ENCODE measurements at regions not wholly inside any gene's neighbourhood (a gene's known extent, or its start where the extent isn't known, plus 50 kb on each side); places are given as distances from the start of the nearest gene placed in this dataset.

DNA sequence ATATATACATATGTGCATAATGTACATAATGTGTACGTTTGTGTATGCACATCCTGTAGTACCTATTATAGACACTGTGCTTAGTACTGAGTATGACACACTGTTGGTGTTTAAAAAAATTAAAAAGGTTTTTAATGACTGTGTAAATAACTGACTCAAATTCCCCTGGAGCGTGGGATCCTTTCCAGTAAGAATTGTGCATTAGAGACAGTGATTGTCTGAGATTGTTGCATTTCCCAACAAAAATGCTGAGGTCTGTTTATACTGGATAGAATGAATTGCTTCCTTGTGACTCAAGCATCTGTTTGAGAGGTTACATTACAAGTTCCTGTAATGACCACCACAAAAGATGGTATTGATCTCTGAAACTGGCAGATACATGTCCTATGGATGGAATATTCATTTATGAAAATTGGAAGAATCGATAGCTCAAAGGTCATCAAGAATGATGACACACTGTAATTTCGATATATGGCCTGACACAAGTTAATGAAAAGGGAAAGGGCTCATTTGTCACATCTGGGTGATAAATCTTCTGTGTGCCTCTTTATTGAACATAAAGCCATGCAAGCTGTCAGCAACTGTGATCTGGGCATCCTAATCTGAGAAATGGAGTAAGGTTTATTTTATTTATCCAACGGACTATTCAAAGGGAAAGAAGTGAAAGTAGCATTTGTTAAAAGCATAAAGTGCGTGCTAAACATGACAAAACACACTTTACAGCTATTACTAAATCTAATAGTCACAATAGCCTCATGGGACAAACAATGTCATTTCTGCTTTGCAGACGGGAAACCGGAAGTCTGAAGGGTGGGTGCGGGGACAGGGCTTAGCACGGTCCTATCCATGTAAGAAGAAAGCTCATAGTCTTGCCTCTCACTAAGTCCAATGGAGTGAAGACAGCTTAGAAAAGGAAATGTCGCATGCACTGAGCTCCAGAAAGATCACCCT, 228.8 kb downstream of the CDH11 start:
- peak; percentile 12 for DNase-seq (ENCODE audit: low spot score)

DNA sequence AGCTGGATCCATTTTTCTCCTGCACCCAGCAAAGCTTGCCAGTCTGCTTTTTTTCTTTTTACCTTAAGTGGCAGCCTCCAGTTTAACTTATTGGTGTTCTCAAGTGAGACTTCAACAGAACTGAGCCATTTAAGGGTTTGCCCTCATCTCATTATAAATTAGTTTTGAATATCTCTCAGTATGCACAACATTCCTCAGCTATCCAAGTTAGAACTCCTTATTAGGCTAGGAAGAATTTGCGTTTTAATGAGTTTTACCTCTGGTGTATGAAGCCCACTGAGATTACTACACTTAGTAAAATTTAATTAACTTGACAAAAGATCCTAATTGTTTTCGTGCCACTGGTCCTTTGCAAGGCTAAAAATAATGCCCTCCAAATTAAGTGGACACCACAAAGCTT, 232.4 kb downstream of the CDH11 start:
- no peak for DNase-seq (ENCODE audit: low spot score)

DNA sequence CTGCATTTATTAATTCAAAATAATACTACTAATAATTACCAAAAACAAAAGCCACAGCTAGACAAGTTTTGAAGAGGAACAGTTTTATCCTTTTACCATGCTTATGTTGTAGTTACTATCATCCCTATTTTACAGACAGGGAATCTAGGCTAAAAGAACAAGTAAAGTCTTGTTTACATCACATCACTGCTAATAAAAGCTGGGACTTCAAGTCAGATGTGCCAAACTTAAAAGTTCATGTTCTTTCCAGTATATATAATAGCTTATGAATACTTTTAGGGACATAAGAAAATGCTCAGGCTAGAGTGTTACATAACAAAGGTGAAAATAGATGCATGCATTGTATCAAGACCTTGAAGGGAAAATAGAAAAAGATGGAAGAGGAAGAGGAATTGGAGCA, 234.2 kb downstream of the CDH11 start:
- no peak for DNase-seq (ENCODE audit: low spot score)

DNA sequence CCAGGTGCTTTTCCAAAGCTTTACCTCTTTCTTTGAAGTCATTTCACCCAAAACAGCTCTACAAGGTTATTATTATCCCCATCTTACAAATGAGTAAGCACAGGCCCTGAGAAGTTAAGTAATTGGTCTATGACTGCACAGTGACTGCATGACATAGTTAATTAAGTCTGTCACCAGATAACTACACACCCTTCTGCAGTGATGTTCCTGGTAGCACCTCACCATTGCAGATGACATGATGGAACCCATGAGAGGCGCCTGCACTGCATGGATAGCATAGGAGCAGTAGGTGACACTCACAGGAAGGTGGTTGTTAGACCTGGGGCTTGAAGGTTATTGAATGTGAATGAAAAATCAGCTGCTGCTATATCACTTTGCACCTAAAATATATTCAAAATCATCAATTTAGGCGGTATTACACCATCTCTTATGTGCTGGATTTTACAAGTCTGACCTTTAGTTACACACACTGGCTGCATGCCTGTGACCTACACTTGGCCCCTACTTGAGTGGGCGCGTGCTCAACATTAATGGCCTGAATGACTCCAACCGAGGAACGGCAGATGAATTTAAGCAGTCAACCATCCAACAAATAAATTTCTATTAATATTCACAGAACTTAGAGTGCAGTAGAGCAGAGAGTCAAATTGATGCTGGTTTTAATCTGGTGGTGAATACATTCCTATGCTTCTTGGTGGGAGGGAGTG, 239.6 kb downstream of the CDH11 start:
- no peak for DNase-seq (ENCODE audit: low spot score)

DNA sequence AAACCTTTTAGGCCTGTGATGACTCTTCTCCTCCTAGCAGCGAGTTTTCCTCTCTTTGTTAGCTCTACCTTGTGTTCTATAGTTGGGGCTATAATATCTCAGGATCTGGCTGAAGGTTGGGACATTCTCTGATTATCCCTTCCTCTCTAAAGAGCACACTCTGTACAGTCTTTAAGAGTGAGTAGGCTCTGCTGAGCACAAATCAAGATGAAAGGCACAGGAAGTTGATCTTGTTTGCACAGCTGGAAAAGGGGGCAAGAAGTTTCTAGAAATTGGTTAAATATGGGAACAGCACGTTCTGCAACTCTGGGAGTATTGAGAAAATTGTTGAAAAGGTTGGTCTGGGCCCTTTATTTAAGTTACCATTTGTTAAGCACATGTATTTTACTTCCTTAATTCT, 240.9 kb downstream of the CDH11 start:
- DNase-seq (ENCODE audit: low spot score) = no peak

DNA sequence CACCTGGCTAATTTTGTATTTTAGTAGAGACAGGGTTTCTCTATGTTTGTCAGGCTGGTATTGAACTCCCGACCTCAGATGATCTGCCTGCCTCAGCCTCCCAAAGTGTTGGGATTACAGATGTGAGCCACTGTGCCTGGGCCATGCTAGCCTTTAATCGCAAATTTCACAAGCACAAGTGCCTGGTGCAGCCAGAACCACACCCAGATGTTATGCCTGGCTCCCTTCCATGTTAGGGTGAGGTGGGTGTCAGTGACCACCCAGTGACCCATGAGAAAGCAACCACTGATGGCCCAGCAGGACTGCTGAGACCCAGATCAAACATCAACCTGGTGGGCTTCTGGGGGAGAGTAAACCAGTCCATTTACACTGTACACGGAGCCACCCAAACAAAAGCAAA, 241.9 kb downstream of the CDH11 start:
- DNase-seq (ENCODE audit: low spot score) = no peak

DNA sequence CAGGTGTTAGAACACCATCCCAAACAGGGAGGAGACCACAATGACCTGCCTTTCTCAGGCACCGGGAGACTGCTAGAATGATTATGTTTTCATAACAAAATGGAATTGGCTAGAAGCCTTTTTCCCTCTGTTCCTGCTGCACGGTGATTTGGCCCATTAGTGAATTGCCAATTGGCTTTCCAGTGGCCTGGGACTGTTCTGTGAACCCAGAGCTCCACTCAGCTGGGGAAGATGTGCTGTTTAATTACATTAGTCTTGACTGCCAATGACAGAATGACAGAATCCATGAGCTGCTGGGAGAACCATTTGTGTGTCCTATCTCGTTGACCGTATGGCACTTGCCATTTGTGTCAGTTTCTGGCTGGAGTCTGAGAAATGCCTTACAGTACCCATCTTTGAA, 242.9 kb downstream of the CDH11 start:
- no peak for DNase-seq (ENCODE audit: low spot score)

DNA sequence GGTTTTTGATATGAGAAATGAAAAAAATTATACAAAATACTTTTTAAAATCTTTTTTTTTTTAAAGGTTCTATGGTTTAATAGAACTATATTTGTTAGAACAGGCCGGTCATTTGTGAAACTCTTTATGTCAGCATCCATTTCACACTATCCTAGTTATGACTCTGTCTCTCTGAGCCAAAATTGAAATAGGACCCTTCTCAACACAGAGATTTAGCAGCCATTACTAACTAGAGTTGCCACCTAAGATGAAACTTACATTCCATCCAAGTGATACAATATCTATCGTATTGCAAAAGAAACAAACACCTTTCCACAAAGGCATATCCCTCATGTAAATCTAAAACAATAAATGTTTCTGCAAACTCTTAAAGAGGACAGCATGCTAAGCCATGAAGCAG, 249.8 kb downstream of the CDH11 start:
- DNase-seq (ENCODE audit: low spot score) = no peak

DNA sequence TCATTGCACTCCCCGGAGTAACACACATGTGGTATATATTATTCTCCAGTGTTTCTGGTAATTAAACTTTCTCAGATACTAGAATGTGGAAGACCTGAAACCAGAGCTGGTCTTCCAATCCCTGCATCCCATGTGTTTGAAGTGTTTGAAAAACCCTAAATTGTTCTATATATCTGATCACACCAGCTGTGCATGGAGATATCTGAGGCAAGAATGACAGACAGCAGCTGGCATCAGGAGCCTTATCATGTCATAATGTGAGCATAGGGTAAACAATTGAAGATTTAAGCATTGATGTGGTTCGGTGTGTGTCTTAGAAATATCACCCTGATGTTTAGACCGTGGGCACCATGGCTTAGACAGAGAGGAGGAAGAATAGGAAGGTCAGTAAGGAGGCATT, 251.0 kb downstream of the CDH11 start:
- DNase-seq (ENCODE audit: low spot score) = no peak

DNA sequence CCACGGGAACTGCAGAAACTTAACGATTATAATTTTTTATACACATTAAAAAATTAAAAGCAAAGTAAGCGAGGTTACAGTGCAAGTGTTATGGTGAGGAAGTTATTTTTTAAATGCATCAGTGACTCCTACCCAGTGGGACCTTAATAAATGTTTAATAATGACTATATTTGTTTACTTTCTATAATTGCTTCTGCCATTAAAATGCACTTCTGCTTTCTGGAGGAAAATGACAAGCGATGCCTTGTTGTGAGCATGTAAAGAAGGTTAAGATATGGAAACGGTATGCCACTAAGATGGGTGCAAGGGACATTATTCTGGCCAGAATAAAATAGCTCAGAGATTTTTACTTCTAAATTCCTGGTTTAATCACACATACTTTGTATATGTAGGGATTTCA, 252.1 kb downstream of the CDH11 start:
- no peak for DNase-seq (ENCODE audit: low spot score)

DNA sequence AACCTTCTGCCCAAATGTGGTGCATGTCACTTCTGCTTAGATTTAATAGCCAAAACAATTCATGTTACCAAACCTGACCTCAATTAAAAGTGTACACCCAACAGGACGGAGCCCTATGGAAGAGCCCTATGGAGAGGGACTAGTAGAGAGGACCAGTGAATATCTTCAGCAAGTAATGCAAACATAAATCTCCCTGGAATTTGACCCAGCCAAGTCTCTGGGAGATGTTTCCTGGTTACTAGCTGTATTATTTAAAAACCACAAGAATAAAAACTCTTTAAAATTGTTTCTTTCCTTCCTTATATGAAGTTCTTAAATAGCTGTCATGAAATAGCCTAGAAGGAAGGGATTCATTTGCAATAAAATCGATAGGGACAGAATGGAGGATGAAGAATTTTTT, 255.8 kb downstream of the CDH11 start:
- DNase-seq (ENCODE audit: low spot score) = no peak

DNA sequence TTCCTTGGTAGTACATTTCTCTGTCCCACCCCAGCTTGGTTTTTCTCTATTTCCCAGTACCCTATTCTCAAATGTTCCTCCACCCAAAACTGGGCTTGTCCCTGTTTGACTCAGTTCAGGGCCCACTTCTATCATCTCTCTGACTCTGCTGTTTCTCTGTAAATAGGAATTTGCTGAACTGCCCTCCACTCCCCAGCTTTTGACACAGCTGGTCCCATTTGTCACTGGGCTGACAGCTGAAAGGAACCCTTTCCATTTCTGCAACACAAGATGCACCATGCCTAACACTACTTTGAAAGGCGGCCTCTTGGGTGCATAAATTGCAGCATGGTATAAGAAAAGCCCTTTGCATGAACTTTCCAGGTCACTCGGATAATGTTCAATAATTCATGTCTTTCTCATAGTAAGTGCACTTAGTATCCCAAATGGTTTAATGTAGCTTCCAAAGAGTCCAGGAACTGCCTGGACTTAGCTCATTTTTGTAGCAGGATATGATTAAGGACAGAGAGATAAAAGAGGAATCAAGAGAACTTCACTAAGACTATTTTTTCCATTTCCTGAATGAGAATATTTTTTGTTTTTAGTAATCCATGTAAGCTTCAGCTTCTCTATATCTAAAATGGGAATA, 256.7 kb downstream of the CDH11 start:
- DNase-seq (ENCODE audit: low spot score) = no peak

DNA sequence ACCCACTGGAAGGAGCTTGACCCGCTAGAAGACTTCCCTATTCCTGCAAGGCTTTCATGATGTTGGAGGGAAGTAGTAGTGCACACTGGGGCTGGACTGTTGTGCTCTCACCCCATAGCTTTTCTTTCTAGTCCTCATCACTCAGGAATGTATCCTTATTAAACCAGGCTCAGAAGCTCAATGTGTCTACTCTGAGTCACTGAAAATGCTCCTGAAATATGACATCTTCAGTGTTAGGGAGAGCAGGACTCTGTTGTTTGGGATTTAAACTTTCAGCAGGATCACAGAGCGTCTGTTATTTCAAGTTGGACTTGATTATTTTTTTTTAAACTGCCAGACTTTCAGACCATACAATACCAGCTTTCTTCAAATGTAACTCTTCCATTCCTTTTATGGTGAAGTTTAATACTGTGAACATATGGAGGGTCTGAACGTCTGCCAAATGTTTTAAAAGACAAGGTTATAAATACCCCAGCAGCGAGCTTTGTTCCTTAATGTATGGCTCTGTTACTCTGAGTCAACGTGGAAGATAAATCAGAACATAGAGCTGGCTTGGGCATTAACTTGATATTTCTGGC, 257.5 kb downstream of the CDH11 start:
- peak; percentile 42 for DNase-seq (ENCODE audit: low spot score)

DNA sequence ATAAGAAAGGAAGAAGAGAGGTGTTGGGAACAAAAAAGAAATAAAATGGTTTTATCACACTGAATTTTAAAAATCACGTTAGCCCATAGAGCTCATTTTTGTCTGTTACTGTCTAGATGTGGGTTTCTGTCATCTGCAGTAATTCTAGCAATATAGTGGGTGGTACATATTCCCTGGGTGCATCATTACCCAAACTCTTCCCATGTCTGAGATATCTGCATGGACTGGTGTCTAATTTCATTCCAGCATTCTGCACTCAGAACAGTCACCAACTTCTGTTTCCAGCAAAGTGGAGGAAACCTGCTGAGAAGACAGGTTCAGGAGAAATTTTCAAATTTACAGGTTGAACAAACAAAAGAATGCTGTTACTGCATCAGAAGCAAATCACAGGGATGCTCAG, 263.8 kb downstream of the CDH11 start:
- no peak for DNase-seq (ENCODE audit: low spot score)

DNA sequence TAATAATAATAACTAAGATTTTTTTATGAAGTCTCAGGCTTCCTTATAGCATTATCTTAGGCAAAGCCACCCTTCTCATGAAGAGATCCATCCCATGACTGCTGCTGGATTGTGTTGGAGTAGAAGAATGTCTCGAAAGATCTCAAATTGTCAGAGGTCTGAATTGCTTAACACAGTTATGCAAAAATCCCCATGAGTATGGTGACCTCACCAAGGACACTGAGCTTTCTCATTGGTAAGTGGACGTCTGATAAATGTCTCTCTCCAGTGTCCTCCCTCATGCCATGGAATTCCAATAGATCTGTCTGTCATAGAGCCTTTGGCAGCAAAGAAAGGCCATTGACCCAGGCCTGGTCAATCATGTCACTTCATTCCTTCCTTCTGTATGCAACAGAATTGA, 264.5 kb downstream of the CDH11 start:
- no peak for DNase-seq (ENCODE audit: low spot score)

DNA sequence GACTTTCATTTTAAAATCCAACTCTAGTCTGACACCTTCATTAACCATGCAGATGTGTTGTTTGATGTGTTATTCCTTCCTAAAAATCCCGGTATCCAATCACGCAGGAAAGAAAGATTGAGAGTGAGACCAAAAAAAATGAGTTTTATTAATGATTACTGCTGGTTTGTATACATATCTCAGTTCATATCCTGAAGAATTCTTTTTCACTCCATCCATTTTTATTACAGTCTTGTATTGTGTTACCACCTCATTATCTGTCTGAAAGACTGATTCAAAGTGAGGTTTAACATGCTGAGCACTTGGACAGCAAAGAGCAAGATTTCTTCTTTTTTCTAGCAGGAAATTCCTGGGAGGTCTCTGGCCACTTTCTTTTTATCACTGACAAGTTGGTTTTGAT, 268.3 kb downstream of the CDH11 start:
- no peak for DNase-seq (ENCODE audit: low spot score)

DNA sequence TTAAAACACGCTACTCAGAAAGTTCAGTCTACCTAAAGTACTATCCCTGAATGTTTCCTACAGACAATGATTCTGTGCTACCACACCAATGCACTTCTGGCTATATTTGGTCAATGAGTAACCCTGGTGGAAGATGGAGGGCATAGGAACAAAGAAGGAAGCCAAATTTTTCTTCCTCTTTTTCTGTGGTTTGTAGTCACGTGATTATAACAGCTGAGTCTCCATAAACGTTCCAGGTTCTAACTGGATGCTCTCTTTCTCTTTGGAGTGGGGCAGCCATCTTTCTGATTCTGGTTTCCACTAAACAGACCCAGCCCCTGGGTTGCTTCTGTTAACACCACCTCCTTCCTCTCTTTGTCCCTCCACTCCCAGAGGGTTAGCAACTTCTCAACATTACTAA, 274.9 kb downstream of the CDH11 start:
- DNase-seq (ENCODE audit: low spot score) = no peak

DNA sequence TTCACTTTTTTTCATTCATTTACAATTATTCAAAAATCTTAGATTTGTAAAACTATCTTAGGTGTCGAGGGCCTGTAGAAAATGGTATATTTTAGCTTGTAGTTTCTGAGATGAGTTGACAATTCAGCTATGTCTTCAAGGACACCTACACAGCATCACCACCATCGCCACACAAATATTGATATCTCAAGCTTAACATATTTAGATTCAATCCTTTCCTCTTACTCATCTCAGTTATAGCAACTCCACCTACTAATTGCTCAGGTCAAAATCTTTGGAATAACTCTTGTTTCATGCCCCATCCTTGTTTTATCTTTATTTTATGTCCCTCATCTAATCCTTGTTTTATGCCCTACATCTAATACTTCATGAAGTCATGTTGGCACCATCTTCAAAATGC, 276.8 kb downstream of the CDH11 start:
- no peak for DNase-seq (ENCODE audit: low spot score)

DNA sequence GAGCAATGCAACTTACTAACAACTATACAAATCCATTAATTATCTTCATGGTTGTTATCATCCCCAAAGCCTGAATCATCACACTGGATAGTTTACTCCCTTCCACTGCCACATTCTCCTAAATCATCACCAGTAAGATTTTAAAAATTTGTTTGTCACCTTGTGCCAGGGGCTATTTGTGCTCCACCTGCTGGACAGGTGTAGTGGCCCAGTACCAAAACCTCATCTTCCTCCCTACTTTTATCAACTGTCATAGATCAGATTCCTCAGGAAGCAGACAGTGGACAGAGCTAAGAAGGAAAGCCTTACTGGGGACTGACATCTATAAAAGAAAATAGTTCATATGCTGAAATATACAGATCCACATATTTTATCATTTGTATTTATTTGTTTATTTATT, 280.4 kb downstream of the CDH11 start:
- no peak for DNase-seq (ENCODE audit: low spot score)

DNA sequence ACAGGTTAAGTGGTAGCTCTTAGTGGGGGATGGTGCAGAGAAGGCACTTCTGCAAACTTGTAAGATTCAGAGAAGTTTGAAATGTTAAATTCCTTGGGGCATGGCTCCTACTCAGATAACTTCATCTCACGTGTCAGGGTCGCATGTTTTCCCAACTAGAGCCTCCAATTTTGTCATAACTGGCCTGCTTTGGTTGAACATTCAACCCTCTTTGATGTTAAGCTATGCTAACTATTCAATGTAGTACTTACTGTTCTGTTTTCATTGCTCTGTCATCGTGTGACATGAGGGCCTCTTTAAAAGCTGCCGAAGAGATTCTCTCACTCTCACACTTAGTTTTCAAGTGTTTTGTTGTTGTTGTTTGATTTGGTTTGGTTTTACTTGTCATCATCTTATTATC, 280.8 kb downstream of the CDH11 start:
- DNase-seq (ENCODE audit: low spot score) = no peak

DNA sequence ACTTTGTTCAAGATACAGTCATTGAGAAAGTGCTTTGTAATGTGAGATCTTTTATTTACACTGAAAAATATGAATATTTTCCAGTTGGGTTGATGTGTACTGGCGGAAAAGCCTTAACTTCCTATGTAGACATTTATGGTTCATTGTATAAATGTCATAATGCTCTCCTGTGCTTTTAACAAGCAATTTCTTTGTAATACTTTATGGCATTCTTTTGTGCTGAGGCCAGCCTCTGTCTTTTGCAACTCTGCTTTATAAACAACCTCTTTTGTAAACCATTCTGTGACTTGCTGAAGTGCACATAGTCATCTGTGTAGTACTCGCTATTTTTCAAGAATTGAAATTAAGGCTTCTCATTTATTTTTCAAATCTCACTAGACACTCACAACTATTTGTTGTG, 291.2 kb downstream of the CDH11 start:
- DNase-seq (ENCODE audit: low spot score) = no peak

DNA sequence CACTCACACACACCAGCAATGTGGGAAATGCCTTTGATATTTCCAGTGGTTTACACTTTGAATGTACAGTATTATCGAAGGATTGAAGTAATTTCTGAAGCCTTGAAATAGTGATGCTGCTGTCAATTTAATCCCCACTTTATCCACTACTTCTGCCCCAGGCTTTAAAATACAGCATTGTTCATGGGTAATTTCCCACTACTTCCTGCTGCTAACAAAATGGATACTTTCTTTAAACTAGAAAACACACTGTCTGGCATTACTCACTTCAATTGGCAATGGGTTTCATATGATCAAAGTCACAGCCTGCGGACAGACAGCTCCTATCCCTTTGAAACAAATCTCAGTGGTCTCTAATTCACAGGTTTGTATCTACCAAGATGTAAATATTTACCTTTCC, 292.2 kb downstream of the CDH11 start:
- DNase-seq (ENCODE audit: low spot score) = no peak

DNA sequence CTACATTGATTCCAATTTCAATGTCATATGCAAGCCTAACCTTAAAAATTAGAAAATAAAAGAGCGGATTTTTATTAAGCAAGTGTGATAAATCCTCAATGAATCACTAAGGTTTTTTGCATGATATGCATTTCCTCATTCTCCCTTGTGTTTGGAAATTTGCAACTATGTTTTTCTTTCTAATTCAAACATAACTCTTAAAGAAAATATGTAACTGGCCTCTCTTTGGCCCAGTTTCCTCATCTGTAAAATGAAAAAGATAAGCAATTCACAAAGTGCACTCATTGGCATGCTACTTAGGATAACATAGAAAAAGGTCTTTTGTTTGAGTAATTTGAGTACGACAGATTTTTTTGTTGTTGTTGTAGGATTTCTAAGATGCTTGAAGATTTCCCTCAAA, 295.5 kb downstream of the CDH11 start:
- DNase-seq (ENCODE audit: low spot score) = no peak
